ENCODE measurements at regions not wholly inside any gene's neighbourhood (a gene's known extent, or its start where the extent isn't known, plus 50 kb on each side); places are given as distances from the start of the nearest gene placed in this dataset.

DNA sequence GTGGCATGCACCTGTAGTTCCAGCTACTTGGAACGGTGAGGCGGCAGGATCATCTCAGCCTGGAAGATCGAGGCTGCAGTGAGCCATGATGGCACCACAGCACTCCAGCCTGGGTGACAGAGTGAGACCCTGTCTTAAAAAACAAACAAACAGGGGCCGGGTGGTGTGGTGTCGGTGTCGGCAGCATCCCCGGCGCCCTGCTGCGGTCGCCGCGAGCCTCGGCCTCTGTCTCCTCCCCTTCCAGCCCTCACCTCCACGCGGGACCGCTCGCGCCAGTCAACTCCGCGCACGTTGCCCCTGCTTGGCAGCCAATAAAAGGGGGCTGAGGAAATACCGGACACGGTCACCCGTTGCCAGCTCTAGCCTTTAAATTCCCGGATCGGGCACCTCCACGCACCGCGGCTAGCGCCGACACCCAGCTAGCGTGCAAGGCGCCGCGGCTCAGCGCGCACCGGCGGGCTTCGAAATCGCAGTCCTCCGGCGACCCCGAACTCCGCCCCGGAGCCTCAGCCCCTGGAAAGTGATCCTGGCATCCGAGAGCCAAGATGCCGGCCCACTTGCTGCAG is 204.7 kb downstream of the CDRT15L2 start:
- TF ChIP-seq, protein P1, sequence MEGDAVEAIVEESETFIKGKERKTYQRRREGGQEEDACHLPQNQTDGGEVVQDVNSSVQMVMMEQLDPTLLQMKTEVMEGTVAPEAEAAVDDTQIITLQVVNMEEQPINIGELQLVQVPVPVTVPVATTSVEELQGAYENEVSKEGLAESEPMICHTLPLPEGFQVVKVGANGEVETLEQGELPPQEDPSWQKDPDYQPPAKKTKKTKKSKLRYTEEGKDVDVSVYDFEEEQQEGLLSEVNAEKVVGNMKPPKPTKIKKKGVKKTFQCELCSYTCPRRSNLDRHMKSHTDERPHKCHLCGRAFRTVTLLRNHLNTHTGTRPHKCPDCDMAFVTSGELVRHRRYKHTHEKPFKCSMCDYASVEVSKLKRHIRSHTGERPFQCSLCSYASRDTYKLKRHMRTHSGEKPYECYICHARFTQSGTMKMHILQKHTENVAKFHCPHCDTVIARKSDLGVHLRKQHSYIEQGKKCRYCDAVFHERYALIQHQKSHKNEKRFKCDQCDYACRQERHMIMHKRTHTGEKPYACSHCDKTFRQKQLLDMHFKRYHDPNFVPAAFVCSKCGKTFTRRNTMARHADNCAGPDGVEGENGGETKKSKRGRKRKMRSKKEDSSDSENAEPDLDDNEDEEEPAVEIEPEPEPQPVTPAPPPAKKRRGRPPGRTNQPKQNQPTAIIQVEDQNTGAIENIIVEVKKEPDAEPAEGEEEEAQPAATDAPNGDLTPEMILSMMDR (IDR thresholded peaks at IDR 0.05): no peak
- TF ChIP-seq POLR2A (IDR thresholded peaks at IDR 0.05): no peak
